ENCODE measurements at regions not wholly inside any gene's neighbourhood (a gene's known extent, or its start where the extent isn't known, plus 50 kb on each side); places are given as distances from the start of the nearest gene placed in this dataset.

GRCh38 chr2:208820014-208820688 lies 413.6 kb downstream of the PTH2R start:
- H3K4ac ChIP-seq (ENCODE audit: low read depth, low read length): no peak overlapping the region
- no peak overlapping the region for H2BK15ac ChIP-seq (ENCODE audit: low read depth, low read length)
- no peaks in the 10 kb centered on the region for H3K79me1 ChIP-seq (ENCODE audit: insufficient read depth, low read depth, low read length, poor library complexity, severe bottlenecking)
- Mint-ChIP-seq H3K36me3 (ENCODE audit: insufficient read depth in 1 of 3, low read depth in 3 of 3) (no peaks in the 10 kb centered on the region), H3K9me3 (no peaks in the 10 kb centered on the region), H3K4me3 (no peak overlapping the region), H3K27ac (no peak overlapping the region), H3K4me1 (peaks cover 2 to 8% of the 10 kb centered on the region in 2 experiments), H3K27me3 (ENCODE audit: low read depth) (no peaks in the 10 kb centered on the region)
- H3K27ac ChIP-seq (ENCODE audit: insufficient read length, low read depth, low read length): no peak overlapping the region
- no peak for DNase-seq
- H3K4me2 ChIP-seq (ENCODE audit: insufficient read depth, insufficient read length, low read length): no peak overlapping the region
- H3K9ac ChIP-seq (ENCODE audit: extremely low read depth, insufficient read length, low read length): no peak overlapping the region
- H2BK12ac ChIP-seq (ENCODE audit: insufficient read length, low read depth, low read length): no peak overlapping the region
- H3K23ac ChIP-seq (ENCODE audit: insufficient read length, low read depth, low read length): no peak overlapping the region
- no peak overlapping the region for H3K14ac ChIP-seq (ENCODE audit: insufficient read depth, low read length)
- no peak overlapping the region for H3K18ac ChIP-seq (ENCODE audit: insufficient read length, low read depth, low read length)
- no peak overlapping the region for H2BK120ac ChIP-seq (ENCODE audit: low read depth, low read length, poor library complexity, severe bottlenecking)
- no peak overlapping the region for H2AK5ac ChIP-seq (ENCODE audit: insufficient read length, low read length)
- no peaks in the 10 kb centered on the region for H3K9me3 ChIP-seq (ENCODE audit: control insufficient read depth, low read depth, low read length)
- H2BK5ac ChIP-seq (ENCODE audit: insufficient read length, low read length): no peak overlapping the region
- no peaks in the 10 kb centered on the region for H3K79me2 ChIP-seq (ENCODE audit: insufficient read depth, low read length)
- no peaks in the 10 kb centered on the region for H3K4me1 ChIP-seq (ENCODE audit: insufficient read depth, low read length)
- H4K91ac ChIP-seq (ENCODE audit: insufficient read length, low read depth, low read length): no peak overlapping the region
- H2AFZ ChIP-seq (ENCODE audit: low read length): no peak overlapping the region
- no peaks in the 10 kb centered on the region for H3K27me3 ChIP-seq (ENCODE audit: insufficient read depth, low read length)
- no CpG with 5 or more reads among the region's 1 CpG for WGBS (ENCODE audit: extremely low coverage, insufficient read length, low lambda C conversion rate)
- no peak overlapping the region for H3K56ac ChIP-seq (ENCODE audit: insufficient read length, low read depth, low read length)
- H2BK20ac ChIP-seq (ENCODE audit: low read depth, low read length, poor library complexity, severe bottlenecking): no peak overlapping the region
- H4K8ac ChIP-seq (replicated peaks; ENCODE audit: insufficient read length, low read depth, low read length): no peak overlapping the region
- TF ChIP-seq, protein P1, sequence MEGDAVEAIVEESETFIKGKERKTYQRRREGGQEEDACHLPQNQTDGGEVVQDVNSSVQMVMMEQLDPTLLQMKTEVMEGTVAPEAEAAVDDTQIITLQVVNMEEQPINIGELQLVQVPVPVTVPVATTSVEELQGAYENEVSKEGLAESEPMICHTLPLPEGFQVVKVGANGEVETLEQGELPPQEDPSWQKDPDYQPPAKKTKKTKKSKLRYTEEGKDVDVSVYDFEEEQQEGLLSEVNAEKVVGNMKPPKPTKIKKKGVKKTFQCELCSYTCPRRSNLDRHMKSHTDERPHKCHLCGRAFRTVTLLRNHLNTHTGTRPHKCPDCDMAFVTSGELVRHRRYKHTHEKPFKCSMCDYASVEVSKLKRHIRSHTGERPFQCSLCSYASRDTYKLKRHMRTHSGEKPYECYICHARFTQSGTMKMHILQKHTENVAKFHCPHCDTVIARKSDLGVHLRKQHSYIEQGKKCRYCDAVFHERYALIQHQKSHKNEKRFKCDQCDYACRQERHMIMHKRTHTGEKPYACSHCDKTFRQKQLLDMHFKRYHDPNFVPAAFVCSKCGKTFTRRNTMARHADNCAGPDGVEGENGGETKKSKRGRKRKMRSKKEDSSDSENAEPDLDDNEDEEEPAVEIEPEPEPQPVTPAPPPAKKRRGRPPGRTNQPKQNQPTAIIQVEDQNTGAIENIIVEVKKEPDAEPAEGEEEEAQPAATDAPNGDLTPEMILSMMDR (conservative IDR thresholded peaks at IDR 0.05): peak; percentile 65
- no peaks in the 10 kb centered on the region for H4K20me1 ChIP-seq (ENCODE audit: control insufficient read depth, insufficient read depth, insufficient read length)
- H3T11ph ChIP-seq (ENCODE audit: low read length): no peak overlapping the region
- H3K23me2 ChIP-seq (ENCODE audit: insufficient read length, low read depth, low read length, poor library complexity, severe bottlenecking): no peaks in the 10 kb centered on the region
- no peak overlapping the region for H4K5ac ChIP-seq (ENCODE audit: insufficient read length, low read depth, low read length)

All from H9 (cell line).